ENCODE measurements at regions not wholly inside any gene's neighbourhood (a gene's known extent, or its start where the extent isn't known, plus 50 kb on each side); places are given as distances from the start of the nearest gene placed in this dataset.

DNA sequence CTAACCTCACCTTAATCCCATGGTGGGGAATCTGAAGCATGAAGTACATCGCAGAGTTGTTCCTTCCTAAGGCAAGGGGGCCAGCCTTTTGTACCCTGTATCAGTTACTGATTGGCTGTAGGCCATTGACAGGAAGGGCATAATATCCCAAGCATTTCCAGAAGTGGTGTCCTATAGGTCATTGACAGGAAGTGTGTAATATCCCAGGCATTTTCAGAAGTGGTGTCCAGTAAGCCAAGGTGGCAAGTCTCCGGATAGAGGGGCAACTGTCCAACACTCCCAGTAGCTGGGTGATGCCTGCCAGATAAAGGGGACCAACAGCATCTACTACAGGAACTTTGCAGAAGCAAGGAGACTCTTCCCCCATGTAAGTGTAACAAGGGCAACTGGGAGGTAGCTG, 52.1 kb upstream of the MYRIP start:
- TF ChIP-seq, protein P1, sequence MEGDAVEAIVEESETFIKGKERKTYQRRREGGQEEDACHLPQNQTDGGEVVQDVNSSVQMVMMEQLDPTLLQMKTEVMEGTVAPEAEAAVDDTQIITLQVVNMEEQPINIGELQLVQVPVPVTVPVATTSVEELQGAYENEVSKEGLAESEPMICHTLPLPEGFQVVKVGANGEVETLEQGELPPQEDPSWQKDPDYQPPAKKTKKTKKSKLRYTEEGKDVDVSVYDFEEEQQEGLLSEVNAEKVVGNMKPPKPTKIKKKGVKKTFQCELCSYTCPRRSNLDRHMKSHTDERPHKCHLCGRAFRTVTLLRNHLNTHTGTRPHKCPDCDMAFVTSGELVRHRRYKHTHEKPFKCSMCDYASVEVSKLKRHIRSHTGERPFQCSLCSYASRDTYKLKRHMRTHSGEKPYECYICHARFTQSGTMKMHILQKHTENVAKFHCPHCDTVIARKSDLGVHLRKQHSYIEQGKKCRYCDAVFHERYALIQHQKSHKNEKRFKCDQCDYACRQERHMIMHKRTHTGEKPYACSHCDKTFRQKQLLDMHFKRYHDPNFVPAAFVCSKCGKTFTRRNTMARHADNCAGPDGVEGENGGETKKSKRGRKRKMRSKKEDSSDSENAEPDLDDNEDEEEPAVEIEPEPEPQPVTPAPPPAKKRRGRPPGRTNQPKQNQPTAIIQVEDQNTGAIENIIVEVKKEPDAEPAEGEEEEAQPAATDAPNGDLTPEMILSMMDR (IDR thresholded peaks at IDR 0.05 in 4 of 5, conservative IDR thresholded peaks at IDR 0.05 in 1 of 5): no peak
- TF ChIP-seq POLR2A (IDR thresholded peaks at IDR 0.05): no peak

All from gastrocnemius medialis (tissue), 4 donors.